B cell (primary cell): ENCODE measurements at regions not wholly inside any gene's neighbourhood (a gene's known extent, or its start where the extent isn't known, plus 50 kb on each side); places are given as distances from the start of the nearest gene placed in this dataset.

Experiments used
- ATAC-seq: fragments of 200-7000 bp; cut with Tn5 transposase; one replicate; pipeline ENCODE4 v1.10.0; 2021; ENCODE audit warnings: low read depth, mild to moderate bottlenecking, moderate number of reproducible peaks, moderate library complexity
- CTCF ChIA-PET: fragments of 350-600 bp; sonication (Branson Sonifier 250); formaldehyde crosslinking; loops from one replicate; lab custom pipeline; 2021; ENCODE audit warnings: antibody characterized with exemption, inconsistent platforms; lab: Charles Lee
- POLR2A ChIA-PET: fragments of 350-600 bp; sonication (Branson Sonifier 250); formaldehyde crosslinking; loops from one replicate; lab custom pipeline; 2021; ENCODE audit warnings: antibody characterized with exemption; lab: Charles Lee
- DNase-seq: peaks from one replicate; pipeline ENCODE4 v3.0.0; 2013
- H2AFZ ChIP-seq: 2 replicates; pipeline ENCODE4 v1.6.1; 2012; ENCODE audit warnings: mild to moderate bottlenecking, low read depth, low read length; ENCODE audit not compliant: insufficient read depth, poor library complexity, severe bottlenecking
- H3K27ac ChIP-seq, 2 donors: 1 replicate in 1 of 2; 2 replicates in 1 of 2; pipeline ENCODE4 v1.5.1; 2012 to 2013; ENCODE audit warnings: low read length in 2 of 2, mild to moderate bottlenecking in 2 of 2, moderate library complexity in 1 of 2
- H3K27me3 ChIP-seq, 4 experiments: fragments of 200-600 bp in 1 of 4; sonication (generic) in 1 of 4; replicated peaks in 1 of 4; 1 replicate in 2 of 4; 2 replicates in 2 of 4; pipeline versions ENCODE4 v1.6.1 to v1.7.0; 2013 to 2016; ENCODE audit warnings: low read length in 3 of 4, mild to moderate bottlenecking in 2 of 4, mixed read lengths in 1 of 4, moderate library complexity in 1 of 4; ENCODE audit not compliant: insufficient read depth in 4 of 4, control insufficient read depth in 3 of 4; ENCODE audit errors: control extremely low read depth in 1 of 4
- H3K36me3 ChIP-seq, 2 experiments: replicated peaks in 1 of 2; 1 replicate in 1 of 2; 2 replicates in 1 of 2; pipeline versions ENCODE4 v1.6.1 to v1.7.1; 2013; ENCODE audit warnings: low read length in 1 of 2; ENCODE audit not compliant: insufficient read depth in 2 of 2, control insufficient read depth in 1 of 2; ENCODE audit errors: control extremely low read depth in 1 of 2, extremely low read depth in 1 of 2
- H3K4me1 ChIP-seq, 2 donors: fragments of 200-600 bp in 1 of 2; sonication (generic) in 1 of 2; 1 replicate in 1 of 2; 2 replicates in 1 of 2; pipeline versions ENCODE4 v1.5.1 to v1.6.1; 2013 to 2017; ENCODE audit warnings: low read length in 2 of 2; ENCODE audit not compliant: control insufficient read depth in 2 of 2, insufficient read depth in 2 of 2
- H3K4me2 ChIP-seq: replicated peaks from 2 replicates; pipeline ENCODE3; 2012; ENCODE audit warnings: mild to moderate bottlenecking, low read depth, low read length; ENCODE audit not compliant: poor library complexity, severe bottlenecking
- H3K4me3 ChIP-seq, 5 experiments: fragments of 200-600 bp in 1 of 5; sonication (generic) in 1 of 5; 1 replicate in 3 of 5; 2 replicates in 2 of 5; pipeline versions ENCODE4 v1.5.1 to v1.7.0; 2011 to 2016; ENCODE audit warnings: low read length in 4 of 5, mild to moderate bottlenecking in 4 of 5, low read depth in 2 of 5, control low read depth in 1 of 5, moderate library complexity in 1 of 5; ENCODE audit not compliant: insufficient read depth in 1 of 5; ENCODE audit errors: control extremely low read depth in 1 of 5, extremely low read depth in 1 of 5
- H3K79me2 ChIP-seq: fragments of 200-600 bp; sonication (generic); one replicate; pipeline ENCODE4 v1.6.0; 2016; ENCODE audit warnings: low read length; ENCODE audit not compliant: control insufficient read depth, insufficient read depth
- H3K9ac ChIP-seq: fragments of 200-600 bp; sonication (generic); 2 replicates; pipeline ENCODE4 v1.6.1; 2017; ENCODE audit warnings: mild to moderate bottlenecking, low read length, moderate library complexity
- H3K9me3 ChIP-seq, 3 donors: one replicate each; pipeline versions ENCODE4 v1.6.1 to v1.7.1; 2013; ENCODE audit warnings: low read length in 2 of 3; ENCODE audit not compliant: control insufficient read depth in 2 of 3, insufficient read depth in 1 of 3; ENCODE audit errors: control extremely low read depth in 1 of 3
- H4K20me1 ChIP-seq: 2 replicates; pipeline ENCODE4 v1.6.0; 2012; ENCODE audit warnings: mild to moderate bottlenecking, low read length; ENCODE audit not compliant: insufficient read depth, control insufficient read depth, poor library complexity, severe bottlenecking
- H3K27ac Mint-ChIP-seq: one replicate; pipeline ENCODE4 v1.8.0; 2021; ENCODE audit warnings: mixed read lengths
- H3K27me3 Mint-ChIP-seq: one replicate; pipeline ENCODE4 v1.8.0; 2021; ENCODE audit warnings: mixed read lengths
- H3K4me1 Mint-ChIP-seq: one replicate; pipeline ENCODE4 v1.8.0; 2021; ENCODE audit warnings: mixed read lengths
- H3K4me3 Mint-ChIP-seq: one replicate; pipeline ENCODE4 v1.8.0; 2021; ENCODE audit warnings: mixed read lengths
- H3K9me3 Mint-ChIP-seq: one replicate; pipeline ENCODE4 v1.8.0; 2022; ENCODE audit warnings: mixed read lengths; ENCODE audit not compliant: insufficient read depth
- CTCF ChIP-seq: fragments of 200-600 bp; IDR thresholded peaks from one replicate; pipeline ENCODE4 v1.8.0; 2022; ENCODE audit warnings: antibody characterized with exemption, mild to moderate bottlenecking
- EZH2 ChIP-seq: IDR thresholded peaks from 2 replicates; pipeline ENCODE4 v1.6.1; 2012; ENCODE audit warnings: borderline replicate concordance, low read depth, mild to moderate bottlenecking, moderate library complexity, low read length; ENCODE audit not compliant: insufficient read depth, poor library complexity, severe bottlenecking
- WGBS: methylation state at CpG from one replicate; pipeline ENCODE4 v1.1.5; 2013; ENCODE audit warnings: missing lambda C conversion rate; ENCODE audit not compliant: insufficient coverage; 5-methylcytosine and 5-hydroxymethylcytosine counted together
- intact Hi-C: fragments of 100-400 bp; cut with micrococcal nuclease; formaldehyde crosslinking; loops from one replicate; pipeline ENCODE4 v1.10.0; 2022

DNA sequence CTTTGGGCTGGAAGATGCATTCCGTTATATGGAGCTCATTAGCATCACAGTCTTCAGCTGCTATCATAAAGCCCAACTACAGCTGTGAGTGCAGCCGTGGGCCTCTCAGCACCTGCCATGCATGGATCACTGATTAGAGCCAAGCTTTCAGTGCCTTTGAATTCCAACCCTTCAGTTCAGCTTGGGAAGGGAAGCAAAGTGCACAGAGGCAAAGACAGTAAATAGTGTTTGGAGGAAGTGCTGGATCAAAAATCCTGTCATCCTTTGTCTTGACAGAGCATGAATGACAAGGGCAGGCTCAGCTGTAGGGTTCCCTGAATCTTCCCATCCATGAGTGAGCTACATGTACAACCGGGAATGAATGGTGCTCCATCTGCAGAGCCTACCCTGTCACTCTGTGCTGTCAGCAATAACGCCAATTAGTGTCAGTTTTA lies 153.7 kb downstream of the DNAJB9 start:
- H3K4me2 ChIP-seq = no peak overlapping the region
- TF ChIP-seq CTCF (no peak), EZH2 (no peak)
- no peaks in the 10 kb centered on the region for H3K36me3 ChIP-seq
- H3K4me3 ChIP-seq = no peak overlapping the region
- no peaks in the 10 kb centered on the region for H3K79me2 ChIP-seq
- H3K4me1 Mint-ChIP-seq = no peaks in the 10 kb centered on the region
- no peaks in the 10 kb centered on the region for H3K27me3 ChIP-seq
- ChIA-PET POLR2A (no interaction called here), CTCF (no interaction called here)
- H3K4me3 Mint-ChIP-seq = no peak overlapping the region
- H3K27me3 Mint-ChIP-seq = peaks cover 4% of the 10 kb centered on the region
- intact Hi-C loops = no loop called here
- H3K4me1 ChIP-seq = no peaks in the 10 kb centered on the region
- no peak for DNase-seq
- H3K27ac Mint-ChIP-seq = no peak overlapping the region
- no peaks in the 10 kb centered on the region for H4K20me1 ChIP-seq
- no peaks in the 10 kb centered on the region for H3K9me3 Mint-ChIP-seq
- WGBS = 74% methylated on average over 2 of the region's 4 CpGs
- ATAC-seq = no peak
- no peak overlapping the region for H2AFZ ChIP-seq
- H3K9ac ChIP-seq = no peak overlapping the region
- no peak overlapping the region for H3K27ac ChIP-seq
- no peaks in the 10 kb centered on the region for H3K9me3 ChIP-seq

DNA sequence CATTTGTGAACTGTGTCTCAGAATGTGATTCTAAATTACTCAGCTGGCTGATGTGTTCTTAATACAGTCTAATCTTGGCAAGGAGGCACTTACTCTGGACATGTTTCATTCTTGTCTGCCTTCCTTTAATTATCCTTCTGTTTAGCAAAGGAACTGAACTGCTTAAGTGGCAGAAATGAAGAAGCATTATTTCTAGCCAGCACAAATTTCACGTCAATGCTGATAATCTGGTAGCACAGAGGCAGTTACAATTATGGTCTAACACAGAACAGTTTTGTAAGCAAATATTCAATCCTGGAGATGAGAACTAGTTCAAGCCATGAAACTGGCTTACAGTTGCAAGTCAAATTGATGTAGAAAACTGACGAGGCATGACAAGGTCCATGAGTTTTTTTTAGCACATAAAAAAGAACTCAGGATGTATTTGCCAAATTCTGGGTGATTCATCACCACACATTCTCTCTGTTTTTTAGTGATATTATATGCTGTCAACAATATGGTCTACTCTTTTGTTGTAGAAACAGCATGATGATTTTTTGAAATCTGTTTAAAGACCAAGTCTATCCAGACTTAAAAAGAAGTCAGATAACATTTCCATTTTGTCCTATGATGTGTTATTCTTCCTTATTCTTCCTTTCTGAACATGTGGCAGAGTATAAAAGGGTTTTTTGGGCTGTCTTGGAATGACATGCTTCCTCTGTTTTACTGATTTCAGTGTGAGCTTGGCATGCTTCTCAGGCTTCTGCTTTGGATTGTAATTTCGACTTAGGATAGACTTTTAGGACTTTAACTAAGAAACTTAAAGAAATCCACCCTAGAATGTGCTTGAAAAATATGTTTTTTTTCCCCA lies 154.8 kb downstream of the DNAJB9 start:
- DNase-seq (no peak), ATAC-seq (no peak)
- Mint-ChIP-seq H3K27ac (no peak overlapping the region), H3K9me3 (no peaks in the 10 kb centered on the region), H3K4me1 (no peaks in the 10 kb centered on the region), H3K4me3 (no peak overlapping the region), H3K27me3 (peaks cover 4% of the 10 kb centered on the region)
- Histone ChIP-seq H3K79me2 (no peaks in the 10 kb centered on the region), H3K4me1 (no peaks in the 10 kb centered on the region), H3K4me2 (no peak overlapping the region), H3K9me3 (no peaks in the 10 kb centered on the region), H3K4me3 (no peak overlapping the region), H3K36me3 (no peaks in the 10 kb centered on the region), H3K27me3 (no peaks in the 10 kb centered on the region), H3K27ac (no peak overlapping the region), H2AFZ (no peak overlapping the region), H3K9ac (no peak overlapping the region), H4K20me1 (no peaks in the 10 kb centered on the region)
- CTCF ChIA-PET = no interaction called here
- intact Hi-C loops = no loop called here
- POLR2A ChIA-PET = no interaction called here
- TF ChIP-seq CTCF (no peak), EZH2 (no peak)
- no CpG with 5 or more reads among the region's 3 CpGs for WGBS
